ENCODE measurements at regions not wholly inside any gene's neighbourhood (a gene's known extent, or its start where the extent isn't known, plus 50 kb on each side); places are given as distances from the start of the nearest gene placed in this dataset.

DNA sequence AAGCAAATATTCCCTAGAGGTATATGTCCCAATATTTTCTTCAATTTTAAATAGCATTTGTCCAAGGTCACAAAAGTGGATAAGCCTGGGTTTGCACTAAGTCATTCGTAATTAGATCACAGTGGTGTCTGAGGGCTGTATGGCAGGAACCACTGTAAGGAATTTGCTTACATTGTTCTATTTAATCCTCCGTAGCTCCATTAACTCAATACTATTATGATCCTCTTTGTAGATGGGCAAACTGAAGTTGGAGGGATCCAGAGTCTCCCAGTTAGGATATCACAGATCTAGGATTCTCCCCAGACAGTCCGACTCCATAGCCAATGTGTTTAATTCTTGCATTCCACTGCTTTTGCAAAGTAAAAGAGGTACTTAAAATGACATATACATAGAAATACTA, 242.7 kb upstream of the DCAF8L1 start:
- TF ChIP-seq POLR2A (IDR thresholded peaks at IDR 0.05): no peak
- TF ChIP-seq, protein P1, sequence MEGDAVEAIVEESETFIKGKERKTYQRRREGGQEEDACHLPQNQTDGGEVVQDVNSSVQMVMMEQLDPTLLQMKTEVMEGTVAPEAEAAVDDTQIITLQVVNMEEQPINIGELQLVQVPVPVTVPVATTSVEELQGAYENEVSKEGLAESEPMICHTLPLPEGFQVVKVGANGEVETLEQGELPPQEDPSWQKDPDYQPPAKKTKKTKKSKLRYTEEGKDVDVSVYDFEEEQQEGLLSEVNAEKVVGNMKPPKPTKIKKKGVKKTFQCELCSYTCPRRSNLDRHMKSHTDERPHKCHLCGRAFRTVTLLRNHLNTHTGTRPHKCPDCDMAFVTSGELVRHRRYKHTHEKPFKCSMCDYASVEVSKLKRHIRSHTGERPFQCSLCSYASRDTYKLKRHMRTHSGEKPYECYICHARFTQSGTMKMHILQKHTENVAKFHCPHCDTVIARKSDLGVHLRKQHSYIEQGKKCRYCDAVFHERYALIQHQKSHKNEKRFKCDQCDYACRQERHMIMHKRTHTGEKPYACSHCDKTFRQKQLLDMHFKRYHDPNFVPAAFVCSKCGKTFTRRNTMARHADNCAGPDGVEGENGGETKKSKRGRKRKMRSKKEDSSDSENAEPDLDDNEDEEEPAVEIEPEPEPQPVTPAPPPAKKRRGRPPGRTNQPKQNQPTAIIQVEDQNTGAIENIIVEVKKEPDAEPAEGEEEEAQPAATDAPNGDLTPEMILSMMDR (IDR thresholded peaks at IDR 0.05): no peak
